ENCODE measurements at regions not wholly inside any gene's neighbourhood (a gene's known extent, or its start where the extent isn't known, plus 50 kb on each side); places are given as distances from the start of the nearest gene placed in this dataset.

GRCh38 chr7:55623617-55624016 is 51.3 kb upstream of the VOPP1 start:
- no peak for TF ChIP-seq CTCF (IDR thresholded peaks at IDR 0.05; ENCODE audit: insufficient read depth, low read length)
- no peak for TF ChIP-seq REST (IDR thresholded peaks at IDR 0.05; ENCODE audit: insufficient replicate concordance, low read depth)

Data from HL-60 (cell line).